GM10266 (cell line): ENCODE measurements at regions not wholly inside any gene's neighbourhood (a gene's known extent, or its start where the extent isn't known, plus 50 kb on each side); places are given as distances from the start of the nearest gene placed in this dataset.
"Not testable (repeated sequence)": the region's sequence is repeated elsewhere in the genome, so short reads cannot be mapped to it uniquely, and the experiment has no call there.

Experiments
- DNase-seq: peaks from one replicate; pipeline ENCODE4 v3.0.0; 2012; ENCODE audit errors: extremely low spot score
- TF ChIP-seq, protein P1 (sequence below): IDR thresholded peaks from 2 replicates; pipeline ENCODE4 v1.5.1; 2012; ENCODE audit warnings: mild to moderate bottlenecking, low read depth; ENCODE audit not compliant: control insufficient read depth, insufficient read depth; ENCODE audit errors: missing control alignments

DNA sequence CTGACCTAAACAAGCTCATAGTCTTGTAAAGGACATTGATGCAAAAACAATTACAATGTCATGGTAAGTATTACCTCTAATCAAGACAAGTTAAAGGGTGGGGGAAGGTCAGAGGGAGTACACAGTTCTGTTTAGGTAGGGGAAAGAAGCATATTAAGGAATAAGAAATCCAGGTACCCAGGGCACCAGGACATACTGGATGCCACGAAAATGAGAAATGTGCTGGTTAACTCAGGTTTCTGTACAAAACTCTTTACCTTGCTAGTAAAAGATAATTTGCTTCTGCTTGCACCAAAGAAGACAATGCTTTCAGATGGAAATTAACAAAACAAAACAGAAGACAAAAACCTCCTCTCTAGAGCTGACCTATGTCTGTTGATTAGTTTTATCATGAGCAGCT, 70.7 kb upstream of the MED13 start:
- TF ChIP-seq, protein P1, sequence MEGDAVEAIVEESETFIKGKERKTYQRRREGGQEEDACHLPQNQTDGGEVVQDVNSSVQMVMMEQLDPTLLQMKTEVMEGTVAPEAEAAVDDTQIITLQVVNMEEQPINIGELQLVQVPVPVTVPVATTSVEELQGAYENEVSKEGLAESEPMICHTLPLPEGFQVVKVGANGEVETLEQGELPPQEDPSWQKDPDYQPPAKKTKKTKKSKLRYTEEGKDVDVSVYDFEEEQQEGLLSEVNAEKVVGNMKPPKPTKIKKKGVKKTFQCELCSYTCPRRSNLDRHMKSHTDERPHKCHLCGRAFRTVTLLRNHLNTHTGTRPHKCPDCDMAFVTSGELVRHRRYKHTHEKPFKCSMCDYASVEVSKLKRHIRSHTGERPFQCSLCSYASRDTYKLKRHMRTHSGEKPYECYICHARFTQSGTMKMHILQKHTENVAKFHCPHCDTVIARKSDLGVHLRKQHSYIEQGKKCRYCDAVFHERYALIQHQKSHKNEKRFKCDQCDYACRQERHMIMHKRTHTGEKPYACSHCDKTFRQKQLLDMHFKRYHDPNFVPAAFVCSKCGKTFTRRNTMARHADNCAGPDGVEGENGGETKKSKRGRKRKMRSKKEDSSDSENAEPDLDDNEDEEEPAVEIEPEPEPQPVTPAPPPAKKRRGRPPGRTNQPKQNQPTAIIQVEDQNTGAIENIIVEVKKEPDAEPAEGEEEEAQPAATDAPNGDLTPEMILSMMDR, result no peak
- no peak for DNase-seq

DNA sequence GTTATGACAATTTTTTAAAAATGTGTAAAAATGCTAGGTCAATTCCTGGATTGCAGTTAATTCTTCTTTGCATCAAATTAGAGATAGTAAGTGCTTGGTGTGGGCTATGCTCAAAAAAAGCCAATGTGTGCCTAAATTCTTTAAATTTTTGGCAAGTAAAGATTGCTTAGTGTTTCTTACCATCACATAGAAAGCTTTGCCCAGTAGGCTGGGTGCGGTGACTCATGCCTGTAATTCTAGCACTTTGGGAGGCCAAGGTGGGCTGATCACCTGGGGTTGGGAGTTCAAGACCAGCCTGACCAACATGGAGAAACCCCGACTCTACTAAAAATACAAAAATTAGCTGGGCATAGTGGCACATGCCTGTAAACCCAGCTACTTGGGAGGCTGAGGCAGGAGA, 70.0 kb upstream of the MED13 start:
- not testable (repeated sequence) for DNase-seq

DNA sequence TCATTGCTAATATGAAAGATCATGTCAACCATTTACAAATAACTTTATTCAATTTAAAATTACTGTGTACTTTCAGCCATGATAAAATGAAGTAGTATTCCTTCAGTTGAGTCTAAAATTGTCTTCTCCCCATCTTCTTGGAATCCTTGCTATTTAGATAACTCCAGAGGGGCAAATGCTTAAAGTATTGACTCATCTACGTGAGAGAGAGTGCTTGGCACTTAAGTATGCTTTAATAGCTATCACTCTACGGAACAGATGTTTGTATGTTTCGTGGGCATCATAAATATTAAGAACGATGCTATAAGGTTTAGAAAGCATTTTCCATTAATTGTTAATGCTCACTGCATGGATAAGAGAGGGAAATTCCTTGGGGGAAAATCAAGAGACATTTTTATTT, 69.3 kb upstream of the MED13 start:
- TF ChIP-seq, protein P1, result no peak
- no peak for DNase-seq

DNA sequence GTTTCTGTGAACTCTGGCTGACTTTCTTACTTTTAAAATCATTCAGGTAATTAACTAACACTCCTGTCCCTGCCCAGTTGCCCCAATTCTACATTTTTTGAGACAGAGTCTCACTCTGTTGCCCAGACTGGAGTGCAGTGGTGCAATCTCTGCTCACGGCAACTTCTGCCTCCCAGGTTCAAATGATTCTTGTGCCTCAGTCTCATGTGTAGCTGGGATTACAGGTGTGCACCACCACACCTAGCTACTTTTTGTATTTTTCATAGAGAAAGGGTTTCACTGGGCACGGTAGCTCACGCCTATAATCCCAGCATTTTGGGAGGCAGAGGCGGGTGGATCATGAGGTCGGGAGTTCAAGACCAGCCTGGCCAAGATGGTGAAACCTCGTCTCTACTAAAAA, 66.2 kb upstream of the MED13 start:
- DNase-seq, result not testable (repeated sequence)

DNA sequence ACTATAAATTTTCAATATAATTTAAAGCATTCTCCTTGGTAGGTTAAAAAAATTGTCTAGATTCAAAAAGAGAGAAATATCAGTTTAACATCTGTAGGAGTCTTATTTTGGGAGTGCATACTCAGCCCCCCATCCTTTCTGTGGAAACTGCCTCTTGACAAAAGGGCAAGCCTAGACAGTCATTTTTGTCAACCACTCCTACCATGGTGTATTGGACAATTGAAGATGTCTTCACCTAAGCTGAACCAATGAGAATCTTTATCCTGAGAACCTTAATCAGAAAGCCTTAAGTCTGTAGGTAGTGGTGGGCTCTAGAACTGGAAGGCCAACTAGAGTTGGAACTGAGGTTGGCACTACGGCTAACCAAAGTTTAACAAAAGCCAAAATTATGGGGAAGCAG, 65.7 kb upstream of the MED13 start:
- DNase-seq, result no peak
- TF ChIP-seq, protein P1, result no peak

DNA sequence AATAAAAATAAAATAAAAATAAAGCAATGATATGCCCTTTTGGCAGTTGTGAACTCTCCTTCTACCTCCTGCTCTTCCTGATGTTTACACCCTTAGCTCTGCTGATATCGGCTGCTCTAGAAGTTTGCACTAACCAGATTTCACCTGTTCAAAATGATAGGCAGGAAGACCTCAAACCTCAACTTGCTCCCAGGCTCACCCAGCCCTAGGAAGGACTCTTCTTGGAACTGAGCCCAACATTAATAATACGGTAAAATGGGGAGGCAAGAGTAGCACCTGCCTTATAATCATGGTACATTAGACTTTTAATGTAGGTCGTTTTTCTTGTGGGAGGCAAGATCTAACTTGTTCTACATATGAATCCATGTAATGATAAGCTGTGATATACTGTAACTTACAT, 61.2 kb upstream of the MED13 start:
- TF ChIP-seq, protein P1, result no peak
- DNase-seq, result no peak

DNA sequence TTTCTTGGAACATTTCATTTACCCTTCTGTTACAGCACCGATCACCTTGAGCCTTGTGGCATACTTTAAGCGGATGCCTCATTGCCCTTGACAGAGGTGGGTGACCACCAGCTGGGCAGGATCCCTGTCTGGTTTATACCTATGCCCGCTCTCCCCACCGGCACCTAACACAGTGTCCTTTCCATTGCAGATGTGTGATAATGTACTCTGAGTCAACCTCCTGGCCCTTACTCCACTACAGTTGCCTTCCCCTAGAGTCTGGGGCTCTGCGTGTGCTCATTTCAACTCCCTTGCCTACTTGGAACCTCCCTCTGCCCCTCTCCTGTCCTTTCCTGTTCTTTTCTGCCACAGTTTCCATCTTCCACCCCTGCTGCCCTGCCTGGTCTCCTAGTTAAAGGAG, 60.2 kb upstream of the MED13 start:
- no peak for DNase-seq

DNA sequence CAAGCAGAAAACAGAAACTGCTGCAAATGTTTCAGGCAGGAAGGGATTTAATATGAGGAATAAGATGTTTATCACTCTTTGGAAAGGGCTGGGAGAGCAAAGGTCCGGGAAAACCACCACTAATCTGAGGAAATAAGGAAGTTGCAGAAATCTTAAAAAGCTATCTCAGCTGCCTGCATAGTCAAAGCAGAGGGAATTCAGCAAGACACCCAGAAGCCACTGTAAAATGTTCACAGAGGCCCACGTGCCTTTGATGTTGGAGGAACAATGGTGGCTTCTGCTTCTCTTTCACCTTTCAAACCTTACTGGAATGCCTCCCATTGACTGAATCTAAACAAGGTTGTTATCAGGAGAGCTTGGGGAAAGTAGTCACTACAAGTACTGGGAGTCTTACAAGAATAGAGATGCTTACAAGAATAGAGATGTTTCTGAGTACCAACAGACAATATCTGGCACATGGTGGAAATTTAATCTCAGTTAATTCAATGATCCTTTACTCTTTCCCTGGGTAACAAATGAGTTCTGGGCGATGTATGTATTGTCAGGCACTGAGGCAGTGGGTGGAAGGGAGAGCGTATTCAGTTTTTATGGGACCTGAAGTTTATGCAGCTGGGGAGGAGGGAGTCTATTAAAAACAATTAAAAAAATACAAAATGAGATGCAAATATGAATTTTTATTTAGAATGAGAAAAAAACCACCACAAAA, 56.1 kb upstream of the MED13 start:
- DNase-seq, result no peak
- TF ChIP-seq, protein P1, result no peak

More for the DNA sequence above, 60.2 kb upstream of the MED13 start:
- TF ChIP-seq, protein P1, result no peak
